KOPT-K1 (cell line): ENCODE measurements at regions not wholly inside any gene's neighbourhood (a gene's known extent, or its start where the extent isn't known, plus 50 kb on each side); places are given as distances from the start of the nearest gene placed in this dataset.
"Not testable (repeated sequence)": the region's sequence is repeated elsewhere in the genome, so short reads cannot be mapped to it uniquely, and the experiment has no call there.

Experiments used
- H3K27ac ChIP-seq: fragments of 200-600 bp; sonication (generic); 2 replicates; pipeline ENCODE4 v1.5.1; 2016; ENCODE audit warnings: antibody characterized with exemption, mild to moderate bottlenecking, low read depth, low read length; ENCODE audit not compliant: poor library complexity, severe bottlenecking
- H3K36me3 ChIP-seq: fragments of 200-600 bp; sonication (generic); 2 replicates; pipeline ENCODE4 v1.5.1; 2017; ENCODE audit warnings: antibody characterized with exemption, mild to moderate bottlenecking, low read length, moderate library complexity; ENCODE audit not compliant: insufficient read depth
- H3K9me3 ChIP-seq: fragments of 200-600 bp; sonication (generic); 2 replicates; pipeline ENCODE4 v1.5.1; 2017; ENCODE audit warnings: antibody characterized with exemption, low read length, mild to moderate bottlenecking; ENCODE audit not compliant: insufficient read depth, poor library complexity, severe bottlenecking

DNA sequence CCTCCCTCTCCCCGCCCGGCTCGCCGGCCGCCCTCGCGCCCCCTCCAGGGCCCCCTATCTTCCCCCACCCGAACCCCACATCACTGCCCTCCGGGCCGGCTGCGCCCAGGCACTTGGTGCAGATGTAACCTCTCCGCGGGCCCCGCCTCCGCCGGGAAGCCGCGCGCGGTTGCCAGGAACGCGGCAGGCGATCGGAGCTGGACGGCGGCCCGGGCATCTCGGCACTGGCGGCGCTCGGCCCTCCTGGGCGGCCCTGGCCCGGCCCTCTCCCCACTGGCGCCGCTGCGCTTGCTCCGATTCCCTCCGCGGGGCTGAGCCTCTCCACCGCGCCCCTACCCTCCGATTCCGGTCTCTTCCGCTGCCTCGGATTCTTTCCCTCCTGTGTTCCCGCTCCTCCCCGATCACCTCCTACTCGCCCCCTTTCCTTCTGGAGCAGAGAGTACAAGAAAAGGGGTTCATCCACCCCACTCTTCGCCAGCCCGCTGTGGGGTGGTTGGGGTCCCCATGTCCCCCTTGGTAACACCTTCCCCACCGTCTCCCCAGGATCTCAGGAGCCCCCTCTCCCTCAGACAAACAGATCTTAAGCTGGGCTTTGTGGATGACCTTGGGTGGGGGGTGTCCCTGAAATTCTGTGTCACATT lies 70.6 kb downstream of the C9orf50 start:
- Histone ChIP-seq H3K27ac (no peak overlapping the region), H3K36me3 (no peaks in the 10 kb centered on the region), H3K9me3 (no peaks in the 10 kb centered on the region)

DNA sequence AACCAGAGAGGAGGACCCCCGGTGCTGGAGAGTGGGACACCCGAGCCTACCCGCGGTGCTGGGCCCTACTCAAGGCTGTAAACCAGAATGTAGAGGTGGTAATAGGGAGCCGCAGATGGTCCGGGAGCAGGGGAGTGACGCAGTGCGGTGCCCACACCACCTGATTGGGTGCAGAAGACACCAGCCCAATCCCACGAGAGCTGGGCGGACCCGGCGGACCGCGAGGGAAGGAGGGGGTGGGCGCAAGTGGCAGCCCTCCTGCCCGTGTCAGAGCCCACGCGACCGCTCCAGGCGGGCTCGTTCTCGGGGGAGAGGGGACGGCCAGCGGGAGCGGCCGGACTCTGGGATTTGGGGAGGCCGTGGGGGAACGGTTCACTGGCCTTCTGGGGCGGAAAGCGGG lies 71.2 kb downstream of the C9orf50 start:
- no peak overlapping the region for H3K27ac ChIP-seq
- no peaks in the 10 kb centered on the region for H3K9me3 ChIP-seq
- no peaks in the 10 kb centered on the region for H3K36me3 ChIP-seq

DNA sequence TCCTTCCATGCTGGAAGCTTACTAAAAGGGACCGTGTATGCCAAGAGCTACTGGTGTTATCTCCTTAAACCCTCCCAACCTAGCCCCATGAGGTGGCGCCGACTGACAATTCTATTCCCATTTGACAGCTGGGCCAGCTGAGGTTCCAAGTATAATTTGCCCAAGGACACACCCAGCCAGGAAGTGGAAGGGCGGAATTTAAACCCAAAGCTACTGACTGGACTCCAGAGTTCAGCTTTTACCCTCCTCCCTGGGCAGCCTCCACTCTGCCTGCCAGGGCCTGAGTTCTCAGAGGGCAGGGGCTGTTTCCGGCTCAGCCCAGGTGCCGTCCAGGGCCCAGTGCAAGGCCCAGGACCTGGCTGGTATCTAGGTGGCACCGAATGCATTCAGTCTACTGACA lies 71.8 kb downstream of the C9orf50 start:
- H3K36me3 ChIP-seq, result no peaks in the 10 kb centered on the region
- no peaks in the 10 kb centered on the region for H3K9me3 ChIP-seq
- no peak overlapping the region for H3K27ac ChIP-seq

DNA sequence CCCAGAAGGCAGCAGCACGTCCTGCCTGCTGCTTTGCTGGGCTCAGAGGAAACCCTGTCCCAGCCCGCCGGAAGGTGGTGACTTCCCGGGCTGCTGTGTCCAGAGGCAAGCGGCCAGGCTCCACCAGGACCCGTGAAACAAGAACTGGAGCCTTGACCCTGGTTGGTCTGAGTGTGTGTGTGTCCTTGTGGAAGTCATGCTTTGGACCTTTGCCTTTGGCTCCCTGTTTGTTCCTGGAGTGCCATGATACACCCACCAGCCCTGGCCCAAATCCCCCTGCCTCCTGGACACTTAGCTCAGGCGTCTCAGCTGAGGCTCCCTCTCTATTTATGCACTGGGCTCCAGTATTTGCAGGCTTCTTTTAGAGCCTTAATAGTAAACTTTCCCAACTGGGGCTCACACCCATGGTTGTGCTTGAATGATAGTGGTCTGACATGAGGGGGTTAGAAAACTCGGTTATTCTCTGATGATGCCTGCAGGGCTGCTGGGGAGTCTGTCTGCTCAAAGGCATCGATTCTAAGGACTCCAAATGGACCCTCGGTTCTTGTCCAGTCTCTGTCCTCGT lies 72.2 kb downstream of the C9orf50 start:
- Histone ChIP-seq H3K27ac (no peak overlapping the region), H3K9me3 (no peaks in the 10 kb centered on the region), H3K36me3 (no peaks in the 10 kb centered on the region)

DNA sequence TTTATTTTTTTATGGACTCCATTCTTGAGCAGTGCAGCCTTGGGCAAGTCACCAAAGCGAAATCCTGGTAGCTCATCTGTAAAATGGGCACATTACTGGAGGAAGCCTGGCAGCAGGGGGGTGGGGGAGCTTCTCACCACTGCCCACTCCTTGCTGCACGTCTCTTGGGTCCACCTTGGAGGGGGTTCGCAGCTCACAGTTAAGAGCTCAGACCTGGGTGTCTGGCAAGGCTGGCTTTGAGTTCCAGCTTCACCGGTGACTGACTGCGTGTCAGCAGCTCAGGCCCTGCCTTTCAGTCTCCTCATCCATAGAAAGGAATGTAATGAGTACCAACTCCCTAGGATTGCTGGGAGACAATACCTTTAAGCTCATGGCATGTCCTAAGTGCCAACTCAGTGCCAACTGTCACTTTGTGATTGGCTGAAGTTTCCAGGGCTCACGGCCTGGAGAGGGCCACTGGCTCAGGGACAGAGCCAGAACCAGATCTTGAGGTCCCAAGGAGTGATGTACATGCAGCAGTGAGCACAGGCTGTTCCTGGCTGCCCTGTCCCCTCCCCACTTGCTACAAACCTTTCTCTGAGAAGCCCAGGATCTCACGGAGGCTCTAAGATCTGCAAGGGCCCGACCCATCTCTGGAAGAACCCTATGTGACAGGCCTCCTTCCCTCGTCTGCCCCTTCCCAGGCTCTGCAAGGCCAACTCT lies 72.9 kb downstream of the C9orf50 start:
- no peak overlapping the region for H3K27ac ChIP-seq
- H3K36me3 ChIP-seq, result no peaks in the 10 kb centered on the region
- H3K9me3 ChIP-seq, result no peaks in the 10 kb centered on the region

DNA sequence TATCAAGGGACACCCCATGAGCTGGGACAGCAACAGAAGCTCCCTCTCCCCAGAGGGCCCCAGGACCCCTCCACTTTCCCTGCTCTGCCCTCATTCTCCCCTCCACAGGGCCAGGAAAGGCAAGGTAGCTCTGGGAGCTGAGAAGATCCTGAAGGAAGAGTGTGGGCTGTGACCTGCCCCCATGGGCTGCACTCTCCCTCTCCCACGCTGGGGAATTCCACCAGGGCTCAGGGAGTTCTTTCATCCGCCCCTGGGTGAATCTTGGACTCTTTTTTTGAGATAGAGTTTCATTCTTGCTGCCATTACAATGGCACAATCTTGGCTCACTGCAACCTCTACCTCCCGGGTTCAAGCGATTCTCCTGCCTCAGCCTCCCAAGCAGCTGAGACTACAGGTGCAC lies 73.8 kb downstream of the C9orf50 start:
- no peak overlapping the region for H3K27ac ChIP-seq
- no peaks in the 10 kb centered on the region for H3K36me3 ChIP-seq
- no peaks in the 10 kb centered on the region for H3K9me3 ChIP-seq

DNA sequence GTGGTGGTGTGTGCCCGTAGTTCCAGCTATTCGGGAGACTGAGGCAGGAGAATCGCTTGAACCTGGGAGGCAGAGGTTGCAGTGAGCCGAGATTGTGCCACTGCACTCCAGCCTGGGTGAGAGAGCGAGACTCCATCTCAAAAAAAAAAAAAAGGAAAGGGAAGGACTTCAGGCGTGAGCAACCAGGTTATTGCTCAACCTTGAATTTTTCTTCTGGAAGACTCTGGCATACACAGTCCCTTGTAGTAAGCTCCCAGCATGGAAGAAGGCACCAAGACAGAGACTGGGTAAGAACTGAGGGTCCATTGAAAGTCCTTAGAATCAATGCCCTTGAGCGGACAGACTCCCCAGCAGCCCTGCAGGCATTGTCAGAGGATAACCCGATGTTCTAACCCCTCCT lies 75.0 kb downstream of the C9orf50 start:
- not testable (repeated sequence) for H3K27ac ChIP-seq, H3K9me3 ChIP-seq, H3K36me3 ChIP-seq

DNA sequence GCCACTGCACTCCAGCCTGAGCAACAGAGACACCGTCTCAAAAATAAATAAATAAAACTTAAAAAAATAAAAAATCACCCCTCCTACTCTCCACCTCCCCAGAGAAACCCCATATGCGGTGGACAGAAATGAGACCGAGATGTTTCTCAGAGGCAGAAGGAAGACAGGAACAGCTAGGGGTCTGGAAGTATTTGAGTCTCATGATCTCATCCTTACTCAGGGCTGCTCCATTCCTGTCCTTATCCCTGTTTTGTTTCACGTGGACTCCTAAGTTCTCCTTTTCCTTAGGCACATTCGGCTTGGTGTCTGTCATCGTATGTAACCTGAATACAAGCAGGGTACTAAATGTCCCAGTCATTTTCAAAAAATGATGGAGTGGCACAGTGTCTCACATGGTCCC lies 76.1 kb downstream of the C9orf50 start:
- H3K9me3 ChIP-seq, result peaks cover under 1% of the 10 kb centered on the region

DNA sequence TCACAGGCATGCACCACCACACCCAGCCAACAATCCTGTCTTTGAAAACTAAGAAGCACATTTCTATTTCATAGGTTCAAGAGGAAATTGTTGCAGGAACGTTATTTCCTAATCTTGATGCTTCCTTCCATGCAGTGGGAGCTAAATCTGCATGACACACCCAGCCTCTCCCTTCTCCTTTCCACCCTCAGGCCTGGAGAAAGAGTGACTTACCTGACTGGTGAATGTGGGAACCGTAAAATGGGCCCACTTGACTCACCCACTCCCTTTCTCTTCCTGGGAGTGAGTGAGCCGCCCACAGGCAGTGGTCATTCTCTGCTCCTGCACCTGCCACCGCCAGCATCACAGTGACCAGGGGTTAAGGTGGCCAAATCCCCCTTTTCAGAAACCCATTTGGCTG lies 78.2 kb downstream of the C9orf50 start:
- Histone ChIP-seq H3K9me3 (peaks cover 9% of the 10 kb centered on the region), H3K36me3 (no peaks in the 10 kb centered on the region), H3K27ac (no peak overlapping the region)

More for the DNA sequence above, 76.1 kb downstream of the C9orf50 start:
- no peak overlapping the region for H3K27ac ChIP-seq
- H3K36me3 ChIP-seq, result no peaks in the 10 kb centered on the region

DNA sequence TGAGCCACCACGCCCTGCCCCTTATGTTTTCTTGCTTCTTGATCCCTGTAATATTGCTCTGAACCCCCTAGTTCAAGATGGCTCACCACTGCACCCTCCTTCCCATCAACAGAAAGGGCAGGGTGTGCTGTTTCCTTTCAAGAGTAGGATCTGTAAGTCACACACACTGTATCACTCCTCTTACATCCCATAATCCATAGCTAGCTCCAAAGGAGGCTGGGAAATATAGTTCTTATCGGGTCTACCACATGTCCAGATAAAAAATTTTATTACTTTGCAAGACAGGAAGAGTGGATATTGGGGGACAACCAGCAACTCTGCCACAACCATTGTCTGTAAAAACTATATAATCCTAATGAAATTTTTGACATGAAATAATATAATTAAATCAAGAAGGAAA lies 79.6 kb downstream of the C9orf50 start:
- H3K9me3 ChIP-seq, result peaks cover 9% of the 10 kb centered on the region
- H3K36me3 ChIP-seq, result no peaks in the 10 kb centered on the region
- no peak overlapping the region for H3K27ac ChIP-seq

DNA sequence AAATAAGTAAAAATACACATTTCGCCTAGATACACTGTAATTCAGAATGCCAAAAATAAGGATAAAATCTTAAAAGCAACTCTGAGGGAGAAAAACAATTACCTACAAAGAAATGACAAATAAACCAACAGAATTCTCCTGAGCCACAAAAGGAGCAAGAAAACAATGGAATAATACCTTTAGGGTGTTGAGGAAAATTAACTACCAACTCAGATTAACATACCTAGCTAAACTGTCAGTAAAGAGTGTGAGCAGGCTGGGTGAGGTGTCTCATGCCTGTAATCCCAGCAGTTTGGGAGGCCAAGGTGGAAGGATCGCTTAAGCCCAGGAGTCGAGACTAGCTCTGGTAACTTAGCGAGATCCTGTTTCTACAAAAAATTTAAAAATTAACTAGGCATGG lies 81.5 kb downstream of the C9orf50 start:
- Histone ChIP-seq H3K9me3 (peaks cover 9% of the 10 kb centered on the region), H3K36me3 (no peaks in the 10 kb centered on the region), H3K27ac (no peak overlapping the region)

DNA sequence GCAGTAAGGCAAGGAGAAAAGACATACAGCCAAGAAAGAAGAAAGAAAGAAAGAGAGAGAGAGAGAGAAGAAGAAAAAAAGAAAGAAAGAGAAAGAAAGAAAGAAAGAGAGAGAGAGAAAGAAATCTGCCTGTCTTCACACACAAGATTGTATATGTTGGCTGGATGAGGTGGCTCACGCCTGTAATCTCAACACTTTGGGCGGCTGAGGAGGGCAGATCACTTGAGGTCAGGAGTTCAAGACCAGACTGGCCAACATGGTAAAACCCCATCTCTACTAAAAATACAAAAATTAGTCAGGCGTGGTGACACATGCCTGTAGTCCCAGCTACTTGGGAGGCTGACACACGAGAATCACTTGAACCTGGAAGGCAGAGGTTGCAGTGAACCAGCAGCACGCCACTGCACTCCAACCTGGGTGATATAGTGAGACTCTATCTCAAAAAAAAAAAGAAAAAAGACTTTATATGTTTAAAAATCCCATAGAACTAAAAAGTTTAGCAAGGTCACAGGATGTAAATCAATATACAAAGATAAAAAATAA lies 89.0 kb downstream of the C9orf50 start:
- not testable (repeated sequence) for H3K9me3 ChIP-seq, H3K27ac ChIP-seq, H3K36me3 ChIP-seq

DNA sequence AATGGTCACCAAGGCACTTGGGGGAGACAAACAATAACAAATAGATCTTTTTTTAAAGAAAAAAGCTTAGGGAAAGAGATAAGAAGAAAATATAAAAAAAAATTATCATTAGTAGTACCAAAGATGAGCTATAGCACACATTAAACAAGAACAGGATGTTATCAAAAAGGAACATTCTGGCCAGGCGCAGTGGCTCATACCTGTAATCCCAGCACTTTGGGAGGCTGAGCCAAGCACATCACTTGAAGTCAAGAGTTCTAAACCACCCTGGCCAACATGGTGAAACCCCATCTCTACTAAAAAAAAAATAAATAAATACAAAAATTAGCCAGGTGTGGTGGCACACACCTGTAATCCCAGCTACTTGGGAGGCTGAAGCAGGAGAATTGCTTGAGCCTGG lies 92.9 kb downstream of the C9orf50 start:
- H3K27ac ChIP-seq, H3K36me3 ChIP-seq: not testable (repeated sequence)
- H3K9me3 ChIP-seq, result peaks cover 10% of the 10 kb centered on the region

DNA sequence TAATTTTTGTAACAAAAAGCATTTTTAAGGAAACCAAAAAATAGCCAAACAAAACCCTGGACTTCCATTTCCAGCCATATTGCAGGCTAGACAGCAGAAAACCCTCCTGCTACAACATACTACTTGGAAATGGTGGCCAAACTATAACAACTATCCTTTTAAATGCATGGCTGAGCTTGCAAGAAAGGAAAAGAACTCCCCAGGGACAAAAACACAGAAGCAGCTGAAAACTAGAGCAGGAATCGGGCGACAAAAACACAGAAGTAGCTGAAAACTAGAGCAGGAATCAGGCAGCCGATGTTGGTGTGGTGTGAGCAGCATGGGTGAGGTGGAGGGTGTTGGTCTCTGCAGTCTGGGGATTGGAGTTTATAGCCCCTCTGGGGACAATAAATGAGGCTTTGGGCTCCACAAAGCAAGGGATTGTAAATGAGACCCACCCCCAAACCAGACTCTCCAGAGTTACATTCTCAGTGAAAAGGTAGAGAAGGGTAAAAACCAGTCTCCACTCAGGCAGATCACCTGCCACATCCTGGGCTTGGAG lies 95.2 kb downstream of the C9orf50 start:
- Histone ChIP-seq H3K27ac (no peak overlapping the region), H3K36me3 (no peaks in the 10 kb centered on the region), H3K9me3 (peaks cover 10% of the 10 kb centered on the region)

DNA sequence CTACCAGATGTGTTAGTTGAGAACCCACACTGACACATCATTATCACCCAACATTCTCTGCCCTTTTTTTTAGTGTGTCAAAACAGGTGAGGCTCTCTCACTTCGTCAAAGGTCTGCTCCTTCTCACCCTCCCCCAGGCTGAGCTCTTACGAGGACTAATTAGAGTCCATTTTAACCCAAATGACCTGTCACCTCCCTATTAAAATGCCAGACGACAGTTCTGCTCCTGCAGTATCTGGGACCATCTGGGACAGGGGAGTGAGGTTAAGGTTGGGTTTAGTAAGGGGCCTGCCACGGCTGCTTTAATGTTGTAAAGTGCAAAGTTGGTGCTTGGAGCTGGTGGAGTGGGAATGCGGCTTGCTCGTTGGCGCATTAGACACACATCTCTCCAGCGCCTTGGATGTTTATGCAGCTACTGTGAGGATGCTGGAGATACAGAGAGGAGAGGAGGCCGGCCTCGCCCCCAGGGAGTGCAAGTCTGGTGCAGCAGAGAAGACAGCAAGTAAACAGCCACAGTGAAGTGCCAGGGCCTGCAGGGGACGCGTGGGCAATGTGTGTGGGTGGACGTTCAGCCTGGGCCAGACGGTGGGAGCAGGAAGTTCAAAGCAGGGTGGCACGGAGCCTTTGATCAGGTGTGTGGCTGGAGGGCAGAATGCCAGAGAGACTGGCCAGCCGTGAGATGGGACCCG lies 96.2 kb downstream of the C9orf50 start:
- H3K27ac ChIP-seq, result no peak overlapping the region

More for the DNA sequence above, 96.2 kb downstream of the C9orf50 start:
- H3K36me3 ChIP-seq, result no peaks in the 10 kb centered on the region
- peaks cover 10% of the 10 kb centered on the region for H3K9me3 ChIP-seq
